GM19452 (cell line): ENCODE measurements at regions not wholly inside any gene's neighbourhood (a gene's known extent, or its start where the extent isn't known, plus 50 kb on each side); places are given as distances from the start of the nearest gene placed in this dataset.
"Not testable (repeated sequence)": the region's sequence is repeated elsewhere in the genome, so short reads cannot be mapped to it uniquely, and the experiment has no call there.

ENCODE experiments used
- ATAC-seq: cut with Tn5 transposase; IDR thresholded peaks from one replicate; pipeline ENCODE4 v1.9.1; 2021; ENCODE audit not compliant: unreplicated experiment

GRCh38 chr2:59180111-59180510 lies 939.0 kb upstream of the FANCL start:
- ATAC-seq = no peak

- ATAC-seq = no peak
These were observed 936.6 kb upstream of the FANCL start for GRCh38 chr2:59177748-59178147.

DNA sequence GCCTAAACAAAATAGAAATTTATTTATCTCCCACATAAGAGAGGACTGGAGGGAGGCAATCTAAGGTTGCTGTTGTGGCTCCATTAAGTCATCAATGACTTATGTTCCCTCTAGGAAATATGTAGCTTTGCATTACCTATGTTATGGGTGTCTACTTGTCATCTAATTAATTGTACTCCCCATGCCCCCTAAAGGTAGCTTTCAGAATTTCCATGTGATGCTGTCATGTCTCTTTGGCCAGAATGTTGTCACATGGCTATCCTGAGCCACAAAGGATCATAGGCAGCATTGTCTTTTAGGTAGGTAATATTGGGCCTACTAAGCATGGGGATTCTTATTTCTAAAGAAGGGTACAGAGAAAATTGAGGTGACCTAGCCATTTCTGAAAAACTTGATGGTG lies 935.6 kb upstream of the FANCL start:
- ATAC-seq = no peak

- no peak for ATAC-seq
These were observed 933.6 kb upstream of the FANCL start for GRCh38 chr2:59174536-59175243.

- no peak for ATAC-seq
These were observed 932.2 kb upstream of the FANCL start for GRCh38 chr2:59173325-59173724.

- no peak for ATAC-seq
These were observed 929.9 kb upstream of the FANCL start for GRCh38 chr2:59171019-59171418.

DNA sequence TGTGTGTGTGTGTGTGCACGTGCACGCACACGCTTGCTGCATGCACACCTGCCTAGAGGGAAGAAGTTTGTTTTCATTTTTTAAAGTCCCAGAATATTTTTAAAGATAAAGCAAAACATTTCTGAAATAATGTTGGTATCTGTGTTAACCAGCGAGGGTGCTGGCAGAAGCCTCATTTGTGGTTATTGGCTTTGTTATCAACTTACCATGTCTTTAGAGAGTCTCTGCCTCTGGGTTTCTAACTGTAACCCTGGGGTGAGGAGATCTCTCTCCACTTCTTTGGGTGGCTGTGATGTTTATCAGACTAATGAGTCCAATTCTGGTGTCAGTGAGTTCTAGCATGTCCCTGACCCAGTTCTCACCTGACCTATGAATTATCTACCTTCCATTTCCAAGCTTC lies 927.6 kb upstream of the FANCL start:
- ATAC-seq = no peak

DNA sequence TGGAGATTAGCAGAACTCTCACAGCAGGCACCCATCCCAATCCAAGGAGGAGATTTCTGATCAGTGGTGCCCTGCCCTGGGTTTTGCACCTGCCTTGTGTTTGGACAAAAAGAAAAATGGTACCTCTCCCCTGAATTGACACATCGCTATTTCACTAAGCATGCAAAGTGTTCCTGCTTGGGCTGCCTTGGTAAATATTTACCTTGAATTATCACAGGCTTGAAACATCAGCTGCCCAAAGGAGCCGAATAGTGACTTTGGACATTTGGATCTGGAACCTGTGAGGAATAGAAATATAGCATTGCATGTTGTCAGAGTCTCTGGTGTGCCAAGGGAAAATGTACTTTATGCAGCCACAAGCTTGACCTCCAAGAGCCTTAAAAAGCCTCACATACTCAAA lies 926.4 kb upstream of the FANCL start:
- ATAC-seq = no peak

GRCh38 chr2:59157908-59158307 lies 916.8 kb upstream of the FANCL start:
- not testable (repeated sequence) for ATAC-seq

DNA sequence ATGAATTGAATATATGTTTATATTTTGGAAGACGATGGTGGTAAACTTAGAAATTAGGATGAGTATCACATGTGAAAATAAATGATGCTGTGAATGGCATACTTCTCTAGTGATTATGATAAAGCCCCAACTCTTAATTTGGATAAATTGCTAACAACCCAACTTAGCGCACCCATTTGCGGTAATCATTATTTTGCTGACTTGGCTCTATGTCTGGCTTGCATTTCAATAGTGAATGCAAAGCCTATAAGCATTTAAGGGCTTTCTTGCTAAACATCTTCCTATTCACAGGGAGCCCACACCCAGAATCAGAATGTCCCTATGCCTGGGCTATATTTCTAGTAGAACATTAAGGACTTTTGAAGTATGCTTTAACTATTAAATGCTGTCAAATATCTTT lies 910.7 kb upstream of the FANCL start:
- no peak for ATAC-seq

- no peak for ATAC-seq
These were observed 909.2 kb upstream of the FANCL start for GRCh38 chr2:59150217-59150849.

- no peak for ATAC-seq
These were observed 908.1 kb upstream of the FANCL start for GRCh38 chr2:59149271-59149670.

DNA sequence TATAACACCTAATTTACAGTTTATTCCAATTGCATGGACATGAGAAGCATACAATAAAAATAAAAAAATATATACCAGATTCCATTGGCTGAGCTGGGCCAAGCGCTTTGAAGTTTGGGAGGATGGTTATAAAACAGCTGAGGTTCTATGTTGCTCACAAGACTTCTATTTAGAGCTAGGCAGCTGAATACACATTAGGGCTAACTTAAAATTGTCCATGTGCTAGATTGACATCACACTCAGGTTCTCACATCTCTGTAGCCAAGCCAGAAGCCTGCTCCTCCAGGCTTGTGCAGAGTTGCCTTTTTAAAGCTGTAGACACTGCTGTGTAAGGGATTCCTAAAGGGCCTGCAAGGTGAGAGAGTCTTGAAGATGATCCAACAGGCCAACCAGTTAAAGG lies 871.1 kb upstream of the FANCL start:
- no peak for ATAC-seq

- ATAC-seq = no peak
These were observed 855.8 kb upstream of the FANCL start for GRCh38 chr2:59096973-59097372.

DNA sequence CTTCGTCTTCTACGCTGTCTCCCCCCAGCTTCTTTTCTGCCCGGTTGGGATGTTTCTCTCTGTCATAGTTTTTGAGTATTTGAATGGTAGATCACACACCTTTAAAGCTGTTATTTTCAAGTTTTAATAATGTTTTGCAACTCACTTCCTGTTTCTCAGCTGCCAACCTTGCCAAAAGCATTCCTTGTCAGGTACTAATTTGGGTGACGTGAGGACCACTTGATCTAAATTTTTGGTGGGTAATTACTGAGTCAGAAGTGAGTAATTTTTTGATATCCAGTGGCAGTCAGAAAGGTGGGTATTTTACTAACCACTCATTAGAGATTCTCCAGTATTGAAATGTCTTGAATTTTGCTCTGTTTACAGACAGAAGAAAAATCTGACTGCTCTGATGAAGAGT lies 852.4 kb upstream of the FANCL start:
- no peak for ATAC-seq

DNA sequence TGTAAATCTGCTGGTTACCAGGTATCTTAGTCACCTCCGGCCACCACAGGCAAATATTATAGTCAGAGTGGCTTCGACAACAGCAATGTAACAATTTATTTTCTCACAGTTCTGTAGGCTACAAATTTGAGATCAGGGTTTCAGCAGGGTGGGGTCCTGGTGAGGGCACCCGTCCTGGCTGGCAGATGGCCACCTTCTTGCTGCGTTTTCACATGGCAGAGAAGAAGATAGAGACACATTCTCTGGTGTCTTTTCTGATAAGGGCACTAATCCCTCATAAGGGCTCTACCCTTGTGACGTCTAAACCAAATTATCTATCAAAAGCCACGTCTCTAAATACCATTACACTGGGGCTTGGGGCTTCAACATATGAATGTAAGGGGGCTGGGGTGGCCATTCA lies 843.2 kb upstream of the FANCL start:
- ATAC-seq = no peak

GRCh38 chr2:59083075-59083828 lies 842.1 kb upstream of the FANCL start:
- ATAC-seq = no peak

- no peak for ATAC-seq
These were observed 841.5 kb upstream of the FANCL start for GRCh38 chr2:59082657-59083056.

- ATAC-seq = no peak
These were observed 839.5 kb upstream of the FANCL start for GRCh38 chr2:59080451-59081181.

GRCh38 chr2:59077981-59078531 lies 836.9 kb upstream of the FANCL start:
- no peak for ATAC-seq

DNA sequence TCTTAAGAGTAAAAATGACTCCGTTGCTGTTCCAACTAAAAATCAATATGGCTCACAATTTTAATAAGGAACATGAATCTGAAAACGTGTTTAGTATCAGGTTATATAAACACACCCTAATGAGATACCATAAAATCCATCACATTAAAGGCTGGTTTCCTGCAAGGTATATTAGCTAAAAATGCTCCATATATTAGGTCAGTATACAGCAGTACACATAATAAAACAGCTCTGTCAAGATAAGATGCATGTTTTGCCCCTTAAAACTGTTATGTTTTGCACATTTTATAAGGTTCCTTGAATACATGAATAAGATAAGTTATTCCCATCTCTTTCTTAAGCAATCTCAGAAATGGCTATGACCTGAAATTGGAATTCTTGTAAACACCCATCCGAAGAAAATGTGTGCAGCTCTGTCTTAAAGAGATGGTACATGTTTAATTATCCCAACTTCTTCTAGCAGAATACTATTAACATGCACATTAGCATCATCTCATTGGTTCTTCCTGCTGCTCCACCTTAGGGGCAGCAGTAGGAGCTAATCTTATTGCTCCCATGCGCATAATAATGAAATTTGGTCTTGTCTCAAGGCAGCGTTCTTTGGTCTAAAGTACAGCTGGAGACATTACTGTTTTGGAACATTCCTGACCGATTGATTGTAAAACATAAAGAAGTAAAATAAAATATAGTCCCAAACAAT lies 836.1 kb upstream of the FANCL start:
- no peak for ATAC-seq
